GM12873 (cell line): ENCODE measurements at regions not wholly inside any gene's neighbourhood (a gene's known extent, or its start where the extent isn't known, plus 50 kb on each side); places are given as distances from the start of the nearest gene placed in this dataset.

Experiments
- CTCF ChIP-seq: IDR thresholded peaks from 2 replicates; pipeline ENCODE4 v1.5.1; 2012; ENCODE audit warnings: low read depth, mild to moderate bottlenecking, moderate library complexity, low read length, control low read depth; ENCODE audit not compliant: insufficient read depth; ENCODE audit errors: missing control alignments

GRCh38 chr13:40388617-40389016 is 277.8 kb downstream of the FOXO1 start:
- no peak for TF ChIP-seq CTCF

GRCh38 chr13:40389081-40389641 is 277.3 kb downstream of the FOXO1 start:
- no peak for TF ChIP-seq CTCF

GRCh38 chr13:40390401-40390916 is 276.0 kb downstream of the FOXO1 start:
- TF ChIP-seq CTCF, result no peak

- TF ChIP-seq CTCF, result no peak
These were observed 274.7 kb downstream of the FOXO1 start for GRCh38 chr13:40391788-40392187.

- TF ChIP-seq CTCF, result no peak
These were observed 272.0 kb downstream of the FOXO1 start for GRCh38 chr13:40394304-40394985.

- TF ChIP-seq CTCF, result no peak
These were observed 268.4 kb downstream of the FOXO1 start for GRCh38 chr13:40398065-40398464.

- TF ChIP-seq CTCF, result no peak
These were observed 266.7 kb downstream of the FOXO1 start for GRCh38 chr13:40399756-40400155.
